ENCODE measurements at regions not wholly inside any gene's neighbourhood (a gene's known extent, or its start where the extent isn't known, plus 50 kb on each side); places are given as distances from the start of the nearest gene placed in this dataset.
A peak's percentile ranks its signal among the peaks of the same experiment; 100 is the strongest.

GRCh38 chr1:30108186-30108585 is 615.2 kb downstream of the MATN1 start:
- Histone ChIP-seq H3K36me3 (ENCODE audit: control insufficient read depth, insufficient read depth, low read length) (no peaks in the 10 kb centered on the region), H3K4me3 (ENCODE audit: low read depth, low read length) (no peak overlapping the region), H3K27me3 (replicated peaks; ENCODE audit: control insufficient read depth, insufficient read depth, low read length) (no peaks in the 10 kb centered on the region), H3K4me1 (no peaks in the 10 kb centered on the region), H3K9me3 (no peaks in the 10 kb centered on the region)
- no peak for DNase-seq
- ChIA-PET POLR2A (no interaction called here), CTCF (no interaction called here)
- BruUV-seq (replicated peaks) = no TSS peak
- no peak for TF ChIP-seq CTCF (IDR thresholded peaks at IDR 0.05; ENCODE audit: insufficient read depth in 1 of 2, low read depth in 1 of 2, low read length in 1 of 2, severe bottlenecking in 1 of 2, unreplicated experiment in 1 of 2)
- intact Hi-C loops (cut with micrococcal nuclease; ENCODE audit: unreplicated experiment) = loop anchor here (10.0 kb wide), 1 partner anchor 313 kb away; no protein-coding TSS in a partner anchor
- Mint-ChIP-seq H3K9me3 (ENCODE audit: unreplicated experiment) (no peaks in the 10 kb centered on the region), H3K36me3 (ENCODE audit: insufficient read depth, unreplicated experiment) (no peaks in the 10 kb centered on the region), H3K4me3 (ENCODE audit: unreplicated experiment) (no peak overlapping the region), H3K27me3 (ENCODE audit: insufficient read depth, unreplicated experiment) (peaks cover 9% of the 10 kb centered on the region), H3K4me1 (ENCODE audit: low read depth, unreplicated experiment) (no peaks in the 10 kb centered on the region), H3K27ac (ENCODE audit: unreplicated experiment) (no peak overlapping the region)

- no TSS peak for BruUV-seq (replicated peaks)
- Mint-ChIP-seq H3K4me3 (ENCODE audit: unreplicated experiment) (no peak overlapping the region), H3K9me3 (ENCODE audit: unreplicated experiment) (no peaks in the 10 kb centered on the region), H3K27me3 (ENCODE audit: insufficient read depth, unreplicated experiment) (peaks cover 7% of the 10 kb centered on the region), H3K36me3 (ENCODE audit: insufficient read depth, unreplicated experiment) (no peaks in the 10 kb centered on the region), H3K27ac (ENCODE audit: unreplicated experiment) (no peak overlapping the region), H3K4me1 (ENCODE audit: low read depth, unreplicated experiment) (no peaks in the 10 kb centered on the region)
- H3K27me3 ChIP-seq (replicated peaks; ENCODE audit: control insufficient read depth, insufficient read depth, low read length) = no peaks in the 10 kb centered on the region
- intact Hi-C loops (cut with micrococcal nuclease; ENCODE audit: unreplicated experiment) = loop anchor here (10.0 kb wide), 1 partner anchor 311 kb away; no protein-coding TSS in a partner anchor
- ChIA-PET CTCF (no interaction called here), POLR2A (no interaction called here)
- no peak overlapping the region for H3K4me3 ChIP-seq (ENCODE audit: low read depth, low read length)
- peak; percentile 33 to 60 for TF ChIP-seq CTCF (IDR thresholded peaks at IDR 0.05; ENCODE audit: insufficient read depth in 1 of 2, low read depth in 1 of 2, low read length in 1 of 2, severe bottlenecking in 1 of 2, unreplicated experiment in 1 of 2)
- no peaks in the 10 kb centered on the region for H3K4me1 ChIP-seq
- H3K36me3 ChIP-seq (ENCODE audit: control insufficient read depth, insufficient read depth, low read length) = no peaks in the 10 kb centered on the region
- H3K9me3 ChIP-seq = no peaks in the 10 kb centered on the region
- DNase-seq = peak; percentile 47 to 51
These were observed 617.3 kb downstream of the MATN1 start for GRCh38 chr1:30106125-30106524.

GRCh38 chr1:30104551-30104950 is 618.8 kb downstream of the MATN1 start:
- Histone ChIP-seq H3K4me1 (no peaks in the 10 kb centered on the region), H3K9me3 (no peaks in the 10 kb centered on the region), H3K27me3 (replicated peaks; ENCODE audit: control insufficient read depth, insufficient read depth, low read length) (no peaks in the 10 kb centered on the region), H3K36me3 (ENCODE audit: control insufficient read depth, insufficient read depth, low read length) (no peaks in the 10 kb centered on the region), H3K4me3 (ENCODE audit: low read depth, low read length) (no peak overlapping the region)
- POLR2A ChIA-PET = no interaction called here
- BruUV-seq (replicated peaks) = no TSS peak
- CTCF ChIA-PET = no interaction called here
- no peak for TF ChIP-seq CTCF (IDR thresholded peaks at IDR 0.05; ENCODE audit: insufficient read depth in 1 of 2, low read depth in 1 of 2, low read length in 1 of 2, severe bottlenecking in 1 of 2, unreplicated experiment in 1 of 2)
- no peaks in the 10 kb centered on the region for H3K36me3 Mint-ChIP-seq (ENCODE audit: insufficient read depth, unreplicated experiment)
- H3K4me3 Mint-ChIP-seq (ENCODE audit: unreplicated experiment) = no peak overlapping the region
- no peak for DNase-seq
- no peak overlapping the region for H3K27ac Mint-ChIP-seq (ENCODE audit: unreplicated experiment)
- H3K9me3 Mint-ChIP-seq (ENCODE audit: unreplicated experiment) = no peaks in the 10 kb centered on the region
- H3K4me1 Mint-ChIP-seq (ENCODE audit: low read depth, unreplicated experiment) = no peaks in the 10 kb centered on the region
- peaks cover 3% of the 10 kb centered on the region for H3K27me3 Mint-ChIP-seq (ENCODE audit: insufficient read depth, unreplicated experiment)
- intact Hi-C loops (cut with micrococcal nuclease; ENCODE audit: unreplicated experiment) = loop anchor here (10.0 kb wide), 1 partner anchor 310 kb away; no protein-coding TSS in a partner anchor
